Panc1 (cell line): ENCODE measurements at regions not wholly inside any gene's neighbourhood (a gene's known extent, or its start where the extent isn't known, plus 50 kb on each side); places are given as distances from the start of the nearest gene placed in this dataset.

ENCODE experiments used
- ATAC-seq: fragments of 200-7000 bp; cut with Tn5 transposase; 2 replicates; pipeline ENCODE4 v1.9.1; 2020; ENCODE audit warnings: mild to moderate bottlenecking, moderate library complexity
- BruUV-seq: library from RNA; stranded (reverse); fragments of 400-500 nt; replicated peaks from 2 replicates; lab custom pipeline; 2021; lab: Mats Ljungman, UMichigan
- CTCF ChIA-PET: fragments of 300-600 bp; sonication (Branson Sonifier 250); formaldehyde crosslinking; loops from one replicate; lab custom pipeline; 2022; ENCODE audit warnings: antibody characterized with exemption; lab: Charles Lee
- POLR2A ChIA-PET: fragments of 300-600 bp; sonication (Branson Sonifier 250); formaldehyde crosslinking; loops from one replicate; lab custom pipeline; 2022; ENCODE audit warnings: antibody characterized with exemption; lab: Charles Lee
- DNase-seq: peaks from one replicate; pipeline ENCODE4 v3.0.0-alpha.2; 2010; ENCODE audit warnings: low read depth, low spot score
- H3K27ac ChIP-seq: 2 replicates; pipeline ENCODE4 v1.5.1; 2011; ENCODE audit warnings: mild to moderate bottlenecking, low read length, inconsistent platforms
- H3K27me3 ChIP-seq: fragments of 200-500 bp; sonication (Bioruptor generic); 2 replicates; pipeline ENCODE4 v1.6.0; 2014; ENCODE audit warnings: low read length, inconsistent platforms; ENCODE audit not compliant: control insufficient read depth, insufficient read depth
- H3K36me3 ChIP-seq: fragments of 200-500 bp; sonication (Bioruptor generic); 2 replicates; pipeline ENCODE4 v1.5.1; 2014; ENCODE audit warnings: inconsistent platforms, mild to moderate bottlenecking, low read length, moderate library complexity; ENCODE audit not compliant: control insufficient read depth, insufficient read depth
- H3K4me1 ChIP-seq: 2 replicates; pipeline ENCODE4 v1.5.1; 2011; ENCODE audit warnings: inconsistent platforms, mild to moderate bottlenecking, low read length, moderate library complexity; ENCODE audit not compliant: control insufficient read depth, insufficient read depth
- H3K4me3 ChIP-seq, 2 experiments: 2 replicates each; pipeline ENCODE4 v1.5.1; 2011 to 2012; ENCODE audit warnings: low read depth in 2 of 2, low read length in 2 of 2, mild to moderate bottlenecking in 2 of 2, inconsistent platforms in 1 of 2, moderate library complexity in 1 of 2
- H3K9me3 ChIP-seq: fragments of 200-500 bp; sonication (Bioruptor generic); 2 replicates; pipeline ENCODE4 v1.5.1; 2014; ENCODE audit warnings: low read depth, mild to moderate bottlenecking, inconsistent platforms, low read length, moderate library complexity; ENCODE audit not compliant: control insufficient read depth, insufficient read depth
- POLR2AphosphoS5 ChIP-seq: IDR thresholded peaks from 2 replicates; pipeline ENCODE4 v1.6.1; 2012; ENCODE audit warnings: mild to moderate bottlenecking, low read depth, low read length, moderate library complexity
- SIN3A ChIP-seq: IDR thresholded peaks from 2 replicates; pipeline ENCODE4 v1.6.1; 2012; ENCODE audit warnings: low read depth, mild to moderate bottlenecking, low read length, moderate library complexity, borderline replicate concordance; ENCODE audit not compliant: insufficient read depth
- TCF7L2 ChIP-seq: IDR thresholded peaks from 2 replicates; pipeline ENCODE4 v1.6.1; 2011; ENCODE audit warnings: mild to moderate bottlenecking, low read depth, low read length, inconsistent platforms
- in situ Hi-C: cut with HindIII; loops from 2 replicates; pipeline ENCODE4 v1.10.0; 2016; ENCODE audit warnings: low sequenced_read_pairs, low pct_unique_long_range_greater_than_20kb
- intact Hi-C: fragments of 100-400 bp; cut with micrococcal nuclease; formaldehyde crosslinking; loops from one replicate; pipeline ENCODE4 v1.10.0; 2022; ENCODE audit not compliant: unreplicated experiment
- TF ChIP-seq, protein P1 (sequence below), 2 experiments: IDR thresholded peaks; 2 replicates each; pipeline ENCODE4 v1.6.1; 2011 to 2012; ENCODE audit warnings: low read depth in 2 of 2, control low read depth in 1 of 2, low read length in 1 of 2, mild to moderate bottlenecking in 1 of 2, moderate library complexity in 1 of 2; ENCODE audit not compliant: insufficient read depth in 1 of 2
- TF ChIP-seq, protein P2 (sequence below): fragments of 450-650 bp; IDR thresholded peaks from 2 replicates; pipeline ENCODE4 v1.5.1; 2017; ENCODE audit warnings: mild to moderate bottlenecking

- no TSS peak for BruUV-seq
- Histone ChIP-seq H3K4me3 (no peak overlapping the region), H3K27me3 (peaks cover 22% of the 10 kb centered on the region), H3K27ac (no peak overlapping the region), H3K9me3 (no peaks in the 10 kb centered on the region), H3K4me1 (no peaks in the 10 kb centered on the region), H3K36me3 (no peaks in the 10 kb centered on the region)
- intact Hi-C loops (loop anchor here (10.0 kb wide), 1 partner anchor 1086 kb away; no protein-coding TSS in a partner anchor), in situ Hi-C loops (no loop called here)
- DNase-seq (no peak), ATAC-seq (no peak)
- TF ChIP-seq, protein P1, sequence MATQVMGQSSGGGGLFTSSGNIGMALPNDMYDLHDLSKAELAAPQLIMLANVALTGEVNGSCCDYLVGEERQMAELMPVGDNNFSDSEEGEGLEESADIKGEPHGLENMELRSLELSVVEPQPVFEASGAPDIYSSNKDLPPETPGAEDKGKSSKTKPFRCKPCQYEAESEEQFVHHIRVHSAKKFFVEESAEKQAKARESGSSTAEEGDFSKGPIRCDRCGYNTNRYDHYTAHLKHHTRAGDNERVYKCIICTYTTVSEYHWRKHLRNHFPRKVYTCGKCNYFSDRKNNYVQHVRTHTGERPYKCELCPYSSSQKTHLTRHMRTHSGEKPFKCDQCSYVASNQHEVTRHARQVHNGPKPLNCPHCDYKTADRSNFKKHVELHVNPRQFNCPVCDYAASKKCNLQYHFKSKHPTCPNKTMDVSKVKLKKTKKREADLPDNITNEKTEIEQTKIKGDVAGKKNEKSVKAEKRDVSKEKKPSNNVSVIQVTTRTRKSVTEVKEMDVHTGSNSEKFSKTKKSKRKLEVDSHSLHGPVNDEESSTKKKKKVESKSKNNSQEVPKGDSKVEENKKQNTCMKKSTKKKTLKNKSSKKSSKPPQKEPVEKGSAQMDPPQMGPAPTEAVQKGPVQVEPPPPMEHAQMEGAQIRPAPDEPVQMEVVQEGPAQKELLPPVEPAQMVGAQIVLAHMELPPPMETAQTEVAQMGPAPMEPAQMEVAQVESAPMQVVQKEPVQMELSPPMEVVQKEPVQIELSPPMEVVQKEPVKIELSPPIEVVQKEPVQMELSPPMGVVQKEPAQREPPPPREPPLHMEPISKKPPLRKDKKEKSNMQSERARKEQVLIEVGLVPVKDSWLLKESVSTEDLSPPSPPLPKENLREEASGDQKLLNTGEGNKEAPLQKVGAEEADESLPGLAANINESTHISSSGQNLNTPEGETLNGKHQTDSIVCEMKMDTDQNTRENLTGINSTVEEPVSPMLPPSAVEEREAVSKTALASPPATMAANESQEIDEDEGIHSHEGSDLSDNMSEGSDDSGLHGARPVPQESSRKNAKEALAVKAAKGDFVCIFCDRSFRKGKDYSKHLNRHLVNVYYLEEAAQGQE (IDR thresholded peaks at IDR 0.05; ENCODE audit: insufficient read depth in 1 of 2, low read depth in 2 of 2, low read length in 1 of 2) = no peak
- no peak for TF ChIP-seq TCF7L2
- TF ChIP-seq SIN3A = no peak
- no peak for TF ChIP-seq POLR2AphosphoS5
- TF ChIP-seq, protein P2, sequence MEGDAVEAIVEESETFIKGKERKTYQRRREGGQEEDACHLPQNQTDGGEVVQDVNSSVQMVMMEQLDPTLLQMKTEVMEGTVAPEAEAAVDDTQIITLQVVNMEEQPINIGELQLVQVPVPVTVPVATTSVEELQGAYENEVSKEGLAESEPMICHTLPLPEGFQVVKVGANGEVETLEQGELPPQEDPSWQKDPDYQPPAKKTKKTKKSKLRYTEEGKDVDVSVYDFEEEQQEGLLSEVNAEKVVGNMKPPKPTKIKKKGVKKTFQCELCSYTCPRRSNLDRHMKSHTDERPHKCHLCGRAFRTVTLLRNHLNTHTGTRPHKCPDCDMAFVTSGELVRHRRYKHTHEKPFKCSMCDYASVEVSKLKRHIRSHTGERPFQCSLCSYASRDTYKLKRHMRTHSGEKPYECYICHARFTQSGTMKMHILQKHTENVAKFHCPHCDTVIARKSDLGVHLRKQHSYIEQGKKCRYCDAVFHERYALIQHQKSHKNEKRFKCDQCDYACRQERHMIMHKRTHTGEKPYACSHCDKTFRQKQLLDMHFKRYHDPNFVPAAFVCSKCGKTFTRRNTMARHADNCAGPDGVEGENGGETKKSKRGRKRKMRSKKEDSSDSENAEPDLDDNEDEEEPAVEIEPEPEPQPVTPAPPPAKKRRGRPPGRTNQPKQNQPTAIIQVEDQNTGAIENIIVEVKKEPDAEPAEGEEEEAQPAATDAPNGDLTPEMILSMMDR = no peak
- ChIA-PET CTCF (no interaction called here), POLR2A (no interaction called here)
Measured at GRCh38 chr10:129038522-129038921, 428.5 kb upstream of the MGMT start.

GRCh38 chr10:129039406-129040370 lies 427.4 kb upstream of the MGMT start:
- CTCF ChIA-PET = no interaction called here
- intact Hi-C loops (loop anchor here (10.0 kb wide), 1 partner anchor 1085 kb away; no protein-coding TSS in a partner anchor), in situ Hi-C loops (no loop called here)
- H3K36me3 ChIP-seq = no peaks in the 10 kb centered on the region
- H3K9me3 ChIP-seq = no peaks in the 10 kb centered on the region
- TF ChIP-seq TCF7L2 (no peak), SIN3A (no peak), POLR2AphosphoS5 (no peak)
- TF ChIP-seq, protein P1 (IDR thresholded peaks at IDR 0.05; ENCODE audit: insufficient read depth in 1 of 2, low read depth in 2 of 2, low read length in 1 of 2) = no peak
- TF ChIP-seq, protein P2 = no peak
- BruUV-seq = no TSS peak
- no peak for DNase-seq
- H3K27me3 ChIP-seq = peaks cover 12% of the 10 kb centered on the region; the same call in 1 of the 2 replicates
- ATAC-seq = no peak
- no peak overlapping the region for H3K27ac ChIP-seq
- H3K4me1 ChIP-seq = no peaks in the 10 kb centered on the region
- no peak overlapping the region for H3K4me3 ChIP-seq
- POLR2A ChIA-PET = no interaction called here
